ENCODE measurements at regions not wholly inside any gene's neighbourhood (a gene's known extent, or its start where the extent isn't known, plus 50 kb on each side); places are given as distances from the start of the nearest gene placed in this dataset.

GRCh38 chr13:90717451-90717936 lies 630.0 kb upstream of the MIR17HG start:
- Histone ChIP-seq H2AFZ (replicated peaks) (no peak overlapping the region), H4K20me1 (ENCODE audit: low read depth) (no peaks in the 10 kb centered on the region), H3K36me3 (no peaks in the 10 kb centered on the region), H3K79me2 (ENCODE audit: low read depth) (no peaks in the 10 kb centered on the region), H3K9me3 (ENCODE audit: low read depth) (no peaks in the 10 kb centered on the region), H3K27ac (peak overlapping the region; percentile 87), H3F3A (ENCODE audit: low read depth) (peaks cover 6% of the 10 kb centered on the region), H3K4me2 (peak overlapping the region; percentile 64), H3K27me3 (no peaks in the 10 kb centered on the region), H3K9ac (no peak overlapping the region), H3K4me1 (peaks cover 28% of the 10 kb centered on the region), H3K4me3 (no peak overlapping the region)
- TF ChIP-seq EZH2phosphoT487 (IDR thresholded peaks at IDR 0.05) (no peak), EZH2 (IDR thresholded peaks at IDR 0.05) (no peak), CTCF (IDR thresholded peaks at IDR 0.05) (no peak)
- no peaks in the 10 kb centered on the region for H3K27me3 Mint-ChIP-seq (ENCODE audit: insufficient read depth, low read depth)
- peak; percentile 86 for DNase-seq (ENCODE audit: low spot score)
- H3K4me1 Mint-ChIP-seq: peaks cover 30% of the 10 kb centered on the region
- peaks cover 6% of the 10 kb centered on the region for H3K9me3 Mint-ChIP-seq
- H3K36me3 Mint-ChIP-seq: no peaks in the 10 kb centered on the region
- H3K27ac Mint-ChIP-seq: peak overlapping the region; percentile 10
- H3K4me3 Mint-ChIP-seq: no peak overlapping the region

- Mint-ChIP-seq H3K27ac (no peak overlapping the region), H3K9me3 (peaks cover 2% of the 10 kb centered on the region), H3K36me3 (no peaks in the 10 kb centered on the region), H3K4me3 (no peak overlapping the region), H3K27me3 (ENCODE audit: insufficient read depth, low read depth) (no peaks in the 10 kb centered on the region), H3K4me1 (peaks cover 30% of the 10 kb centered on the region)
- Histone ChIP-seq H3F3A (ENCODE audit: low read depth) (peaks cover 6% of the 10 kb centered on the region), H3K4me3 (no peak overlapping the region), H3K27ac (no peak overlapping the region), H3K4me2 (no peak overlapping the region), H3K9ac (no peak overlapping the region), H3K9me3 (ENCODE audit: low read depth) (no peaks in the 10 kb centered on the region), H3K79me2 (ENCODE audit: low read depth) (no peaks in the 10 kb centered on the region), H2AFZ (replicated peaks) (no peak overlapping the region), H3K4me1 (peaks cover 28% of the 10 kb centered on the region), H3K36me3 (no peaks in the 10 kb centered on the region), H4K20me1 (ENCODE audit: low read depth) (no peaks in the 10 kb centered on the region), H3K27me3 (no peaks in the 10 kb centered on the region)
- TF ChIP-seq EZH2phosphoT487 (IDR thresholded peaks at IDR 0.05) (no peak), EZH2 (IDR thresholded peaks at IDR 0.05) (no peak), CTCF (IDR thresholded peaks at IDR 0.05) (no peak)
- DNase-seq (ENCODE audit: low spot score): no peak
These were observed 628.0 kb upstream of the MIR17HG start for GRCh38 chr13:90719461-90719860.

GRCh38 chr13:90721937-90722336 lies 625.5 kb upstream of the MIR17HG start:
- H2AFZ ChIP-seq (replicated peaks): no peak overlapping the region
- H3K27me3 ChIP-seq: no peaks in the 10 kb centered on the region
- DNase-seq (ENCODE audit: low spot score): no peak
- H4K20me1 ChIP-seq (ENCODE audit: low read depth): no peaks in the 10 kb centered on the region
- Mint-ChIP-seq H3K4me3 (no peak overlapping the region), H3K4me1 (peaks cover 23% of the 10 kb centered on the region), H3K27me3 (ENCODE audit: insufficient read depth, low read depth) (no peaks in the 10 kb centered on the region), H3K27ac (no peak overlapping the region), H3K9me3 (peaks cover 4% of the 10 kb centered on the region), H3K36me3 (no peaks in the 10 kb centered on the region)
- no peaks in the 10 kb centered on the region for H3K79me2 ChIP-seq (ENCODE audit: low read depth)
- no peak overlapping the region for H3K27ac ChIP-seq
- no peak for TF ChIP-seq EZH2 (IDR thresholded peaks at IDR 0.05)
- no peaks in the 10 kb centered on the region for H3K36me3 ChIP-seq
- no peaks in the 10 kb centered on the region for H3K9me3 ChIP-seq (ENCODE audit: low read depth)
- peaks cover 6% of the 10 kb centered on the region for H3F3A ChIP-seq (ENCODE audit: low read depth)
- H3K4me1 ChIP-seq: peaks cover 20% of the 10 kb centered on the region
- no peak overlapping the region for H3K9ac ChIP-seq
- H3K4me2 ChIP-seq: no peak overlapping the region
- no peak overlapping the region for H3K4me3 ChIP-seq

- H3K9ac ChIP-seq: no peak overlapping the region
- H3K27me3 ChIP-seq: no peaks in the 10 kb centered on the region
- no peaks in the 10 kb centered on the region for H3K36me3 Mint-ChIP-seq
- H3K9me3 Mint-ChIP-seq: peaks cover 4% of the 10 kb centered on the region
- no peak overlapping the region for H3K27ac ChIP-seq
- H3K27me3 Mint-ChIP-seq (ENCODE audit: insufficient read depth, low read depth): peaks cover 4% of the 10 kb centered on the region
- TF ChIP-seq CTCF (IDR thresholded peaks at IDR 0.05) (no peak), EZH2phosphoT487 (IDR thresholded peaks at IDR 0.05) (no peak), EZH2 (IDR thresholded peaks at IDR 0.05) (no peak)
- no peaks in the 10 kb centered on the region for H4K20me1 ChIP-seq (ENCODE audit: low read depth)
- DNase-seq (ENCODE audit: low spot score): no peak
- H3K4me1 Mint-ChIP-seq: peaks cover 9% of the 10 kb centered on the region
- no peak overlapping the region for H3K4me3 ChIP-seq
- peaks cover 10% of the 10 kb centered on the region for H3K4me1 ChIP-seq
- no peaks in the 10 kb centered on the region for H3K9me3 ChIP-seq (ENCODE audit: low read depth)
- no peaks in the 10 kb centered on the region for H3F3A ChIP-seq (ENCODE audit: low read depth)
- no peaks in the 10 kb centered on the region for H3K79me2 ChIP-seq (ENCODE audit: low read depth)
- no peak overlapping the region for H3K27ac Mint-ChIP-seq
- no peaks in the 10 kb centered on the region for H3K36me3 ChIP-seq
- H2AFZ ChIP-seq (replicated peaks): no peak overlapping the region
- H3K4me2 ChIP-seq: no peak overlapping the region
- H3K4me3 Mint-ChIP-seq: no peak overlapping the region
These were observed 624.1 kb upstream of the MIR17HG start for GRCh38 chr13:90723381-90723780.

Data from neural progenitor cell (in vitro differentiated cells).